Thoracic aorta (tissue), 2 donors: ENCODE measurements at regions not wholly inside any gene's neighbourhood (a gene's known extent, or its start where the extent isn't known, plus 50 kb on each side); places are given as distances from the start of the nearest gene placed in this dataset.

Experiments used
- ATAC-seq: fragments of 150-250 bp; one replicate; pipeline ENCODE4 v1.8.0; 2017; ENCODE audit warnings: low read depth; ENCODE audit not compliant: insufficient number of reproducible peaks, low FRiP score
- DNase-seq: peaks from one replicate; pipeline ENCODE4 v3.0.0-alpha.2; 2020; ENCODE audit warnings: low spot score
- H3K27ac ChIP-seq, 2 donors: fragments of 200-600 bp; sonication (generic); 1 replicate in 1 of 2; 2 replicates in 1 of 2; pipeline ENCODE4 v1.5.1; 2016; ENCODE audit warnings: mild to moderate bottlenecking in 2 of 2, moderate library complexity in 2 of 2
- H3K27me3 ChIP-seq: fragments of 200-600 bp; sonication (generic); replicated peaks from 2 replicates; pipeline ENCODE4 v1.6.0; 2016; ENCODE audit warnings: mild to moderate bottlenecking; ENCODE audit not compliant: insufficient read depth
- H3K36me3 ChIP-seq: fragments of 200-600 bp; sonication (generic); one replicate; pipeline ENCODE4 v1.5.1; 2016
- H3K4me1 ChIP-seq, 2 donors: fragments of 200-600 bp; sonication (generic); 1 replicate in 1 of 2; 2 replicates in 1 of 2; pipeline versions ENCODE4 v1.5.1 to v1.6.0; 2016; ENCODE audit warnings: low read depth in 2 of 2, mild to moderate bottlenecking in 1 of 2; ENCODE audit not compliant: control insufficient read depth in 1 of 2
- H3K4me3 ChIP-seq: fragments of 200-600 bp; sonication (generic); 2 replicates; pipeline ENCODE4 v1.5.1; 2016; ENCODE audit warnings: mild to moderate bottlenecking
- H3K9me3 ChIP-seq: fragments of 200-600 bp; sonication (generic); 2 replicates; pipeline ENCODE4 v1.5.1; 2016
- TF ChIP-seq, protein P1 (sequence below): fragments of 200-600 bp; sonication (generic); IDR thresholded peaks from one replicate; pipeline ENCODE4 v1.5.1; 2019; ENCODE audit warnings: antibody characterized with exemption

DNA sequence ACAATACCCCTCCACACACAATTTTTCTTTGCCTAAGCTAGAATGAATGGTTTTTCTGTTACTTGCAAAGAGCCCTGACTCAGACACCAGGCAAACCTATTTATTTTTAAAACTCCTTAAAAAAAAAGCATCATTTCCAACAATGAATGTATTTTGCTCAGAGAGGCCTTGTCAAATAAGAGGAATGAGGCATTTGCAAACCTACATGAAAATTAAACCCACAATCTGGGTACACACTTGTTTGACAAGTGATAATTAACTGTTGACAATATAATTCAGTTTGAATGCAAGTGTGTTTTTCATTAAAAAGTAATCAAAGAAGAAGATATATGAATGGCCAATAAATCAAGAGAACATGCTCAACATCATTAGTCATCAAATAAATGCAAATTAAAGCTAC is 339.5 kb downstream of the PTPRU start:
- ATAC-seq (no peak), DNase-seq (no peak)
- H3K4me1 ChIP-seq, result no peaks in the 10 kb centered on the region
- TF ChIP-seq, protein P1, sequence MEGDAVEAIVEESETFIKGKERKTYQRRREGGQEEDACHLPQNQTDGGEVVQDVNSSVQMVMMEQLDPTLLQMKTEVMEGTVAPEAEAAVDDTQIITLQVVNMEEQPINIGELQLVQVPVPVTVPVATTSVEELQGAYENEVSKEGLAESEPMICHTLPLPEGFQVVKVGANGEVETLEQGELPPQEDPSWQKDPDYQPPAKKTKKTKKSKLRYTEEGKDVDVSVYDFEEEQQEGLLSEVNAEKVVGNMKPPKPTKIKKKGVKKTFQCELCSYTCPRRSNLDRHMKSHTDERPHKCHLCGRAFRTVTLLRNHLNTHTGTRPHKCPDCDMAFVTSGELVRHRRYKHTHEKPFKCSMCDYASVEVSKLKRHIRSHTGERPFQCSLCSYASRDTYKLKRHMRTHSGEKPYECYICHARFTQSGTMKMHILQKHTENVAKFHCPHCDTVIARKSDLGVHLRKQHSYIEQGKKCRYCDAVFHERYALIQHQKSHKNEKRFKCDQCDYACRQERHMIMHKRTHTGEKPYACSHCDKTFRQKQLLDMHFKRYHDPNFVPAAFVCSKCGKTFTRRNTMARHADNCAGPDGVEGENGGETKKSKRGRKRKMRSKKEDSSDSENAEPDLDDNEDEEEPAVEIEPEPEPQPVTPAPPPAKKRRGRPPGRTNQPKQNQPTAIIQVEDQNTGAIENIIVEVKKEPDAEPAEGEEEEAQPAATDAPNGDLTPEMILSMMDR, result no peak
- H3K9me3 ChIP-seq, result no peaks in the 10 kb centered on the region
- H3K4me3 ChIP-seq, result no peak overlapping the region
- H3K36me3 ChIP-seq, result no peaks in the 10 kb centered on the region
- no peaks in the 10 kb centered on the region for H3K27me3 ChIP-seq
- no peak overlapping the region for H3K27ac ChIP-seq

DNA sequence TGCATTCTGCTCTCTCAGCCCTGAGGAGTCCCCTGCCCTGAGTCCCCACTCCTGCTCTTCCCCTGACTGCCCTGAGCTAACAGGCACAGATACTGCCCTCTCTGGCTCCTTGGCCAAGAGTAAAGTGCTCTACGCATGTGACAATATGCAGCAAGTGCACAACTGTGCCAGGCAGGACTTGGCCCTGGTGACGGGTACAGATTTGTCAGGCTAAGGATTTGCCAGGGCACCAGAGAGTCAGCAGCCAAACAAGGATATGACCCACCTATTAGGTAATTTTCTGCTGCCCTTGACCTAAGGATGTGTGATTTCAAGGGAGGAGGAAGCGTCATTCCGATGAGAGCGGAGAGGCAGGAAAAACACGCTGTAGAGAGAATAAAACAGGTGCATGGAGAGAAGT is 339.0 kb downstream of the PTPRU start:
- Histone ChIP-seq H3K4me3 (no peak overlapping the region), H3K9me3 (no peaks in the 10 kb centered on the region), H3K36me3 (no peaks in the 10 kb centered on the region), H3K27ac (no peak overlapping the region), H3K27me3 (no peaks in the 10 kb centered on the region), H3K4me1 (no peaks in the 10 kb centered on the region)
- TF ChIP-seq, protein P1, result no peak
- no peak for ATAC-seq
- DNase-seq, result no peak

DNA sequence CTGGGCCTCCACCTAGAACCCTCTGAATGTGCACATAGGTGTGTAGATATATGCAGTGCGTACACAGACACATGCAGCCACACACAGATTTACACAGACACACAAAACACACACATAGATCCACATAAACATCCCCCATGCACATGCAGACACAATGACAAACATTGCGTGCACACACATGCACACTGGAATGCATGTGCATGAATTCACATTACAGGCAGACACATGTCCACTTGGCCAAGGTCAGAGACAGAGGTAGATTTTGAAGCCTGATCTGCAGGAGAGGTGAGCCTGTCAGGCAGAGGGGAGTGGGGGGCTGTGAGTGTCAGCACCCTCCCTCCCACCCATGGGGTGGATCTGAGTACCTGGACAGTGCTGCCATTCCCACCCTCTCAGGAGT is 338.5 kb downstream of the PTPRU start:
- Histone ChIP-seq H3K27ac (no peak overlapping the region), H3K27me3 (no peaks in the 10 kb centered on the region), H3K36me3 (no peaks in the 10 kb centered on the region), H3K4me1 (no peaks in the 10 kb centered on the region), H3K9me3 (no peaks in the 10 kb centered on the region), H3K4me3 (no peak overlapping the region)
- TF ChIP-seq, protein P1, result no peak
- DNase-seq (no peak), ATAC-seq (no peak)

DNA sequence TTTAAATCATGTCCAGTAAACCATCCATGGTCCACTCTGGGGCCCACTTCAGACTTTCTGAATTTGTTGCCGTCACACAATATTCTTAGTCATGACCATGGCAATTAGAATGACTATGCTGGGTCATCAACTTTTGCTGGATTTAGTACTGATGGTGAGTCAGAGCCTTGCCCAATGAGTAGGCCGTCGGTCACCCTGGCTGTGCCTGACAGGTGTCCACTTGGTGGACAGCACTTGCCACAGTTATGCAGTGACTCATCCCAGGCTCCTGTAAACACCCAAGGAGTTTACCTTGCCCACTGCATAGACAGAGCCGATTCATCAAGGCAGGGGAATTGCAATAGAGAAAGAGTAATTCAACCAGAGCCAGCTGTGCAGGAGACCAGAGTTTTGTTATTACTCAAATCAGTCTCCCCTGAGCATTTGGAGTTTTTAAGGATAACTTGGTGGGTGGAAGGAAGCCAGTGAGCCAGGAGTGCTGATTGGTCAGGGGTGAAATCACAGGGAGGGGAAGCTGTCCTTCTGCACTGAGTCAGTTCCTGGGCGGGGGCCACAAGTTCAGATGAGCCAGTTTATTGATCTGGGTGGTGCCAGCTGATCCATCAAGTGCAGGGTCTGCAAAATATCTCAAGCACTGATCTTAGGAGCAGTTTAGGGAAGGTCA is 333.8 kb downstream of the PTPRU start:
- Histone ChIP-seq H3K4me3 (no peak overlapping the region), H3K9me3 (peaks cover 22% of the 10 kb centered on the region), H3K36me3 (no peaks in the 10 kb centered on the region), H3K27ac (no peak overlapping the region), H3K4me1 (no peaks in the 10 kb centered on the region), H3K27me3 (no peaks in the 10 kb centered on the region)
- no peak for ATAC-seq
- DNase-seq, result no peak
- TF ChIP-seq, protein P1, result no peak

DNA sequence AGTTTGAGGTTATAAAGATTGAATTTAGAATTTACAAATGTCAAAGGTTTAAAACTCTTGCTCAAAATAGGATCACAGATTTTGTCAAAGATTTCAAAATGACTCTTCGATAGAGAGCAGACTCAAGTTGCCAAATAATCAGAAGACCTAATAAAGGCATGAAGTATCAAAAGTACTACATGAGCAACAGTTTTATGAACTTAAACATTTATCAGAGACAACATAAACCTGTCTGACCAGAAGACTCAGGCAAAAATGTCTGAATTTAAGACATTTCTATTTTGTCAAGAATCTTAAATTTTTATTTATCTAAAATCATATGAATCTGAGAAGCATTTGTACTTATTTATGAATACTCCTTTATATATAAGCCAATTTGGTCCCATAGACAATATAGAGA is 330.9 kb downstream of the PTPRU start:
- H3K27ac ChIP-seq, result no peak overlapping the region
- H3K9me3 ChIP-seq, result peaks cover 27% of the 10 kb centered on the region
- H3K4me1 ChIP-seq, result no peaks in the 10 kb centered on the region
- TF ChIP-seq, protein P1, result no peak
- no peaks in the 10 kb centered on the region for H3K27me3 ChIP-seq
- H3K4me3 ChIP-seq, result no peak overlapping the region
- no peaks in the 10 kb centered on the region for H3K36me3 ChIP-seq
- no peak for ATAC-seq
- DNase-seq, result no peak
